ENCODE measurements at regions not wholly inside any gene's neighbourhood (a gene's known extent, or its start where the extent isn't known, plus 50 kb on each side); places are given as distances from the start of the nearest gene placed in this dataset.

DNA sequence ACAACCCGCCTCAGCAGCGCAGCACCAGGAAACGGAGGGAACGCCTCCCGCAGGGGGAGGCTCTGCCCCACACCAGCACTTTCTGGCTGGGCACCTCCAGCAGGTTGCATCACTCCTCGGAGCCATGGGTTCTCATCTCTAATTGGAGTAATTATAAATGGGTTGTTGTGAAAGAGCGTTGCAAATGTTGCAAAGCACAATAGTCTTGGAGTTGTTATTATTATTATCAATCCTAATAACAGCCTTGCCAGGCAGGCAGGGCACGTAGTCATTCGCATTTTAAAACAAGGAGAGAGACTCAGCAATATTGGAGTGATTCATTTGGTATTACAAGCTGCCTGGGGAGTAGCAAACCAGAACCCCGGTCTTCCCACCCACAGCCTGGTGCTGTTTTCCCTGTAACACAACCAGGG lies 108.6 kb upstream of the GJB6 start:
- Mint-ChIP-seq H3K9me3 (no peaks in the 10 kb centered on the region), H3K4me3 (no peak overlapping the region), H3K27ac (no peak overlapping the region), H3K36me3 (ENCODE audit: insufficient read depth in 1 of 3, low read depth in 3 of 3) (no peaks in the 10 kb centered on the region), H3K27me3 (ENCODE audit: low read depth) (no peaks in the 10 kb centered on the region; the same call in none of the 2 replicates), H3K4me1 (peaks cover 10 to 17% of the 10 kb centered on the region in 2 experiments)
- Histone ChIP-seq H2BK20ac (ENCODE audit: low read depth, low read length, poor library complexity, severe bottlenecking) (no peak overlapping the region), H2BK12ac (ENCODE audit: insufficient read length, low read depth, low read length) (no peak overlapping the region), H3K27me3 (ENCODE audit: insufficient read depth, low read length) (no peaks in the 10 kb centered on the region), H4K5ac (ENCODE audit: insufficient read length, low read depth, low read length) (no peak overlapping the region), H3K23me2 (ENCODE audit: insufficient read length, low read depth, low read length, poor library complexity, severe bottlenecking) (no peaks in the 10 kb centered on the region), H2AK5ac (ENCODE audit: insufficient read length, low read length) (no peak overlapping the region), H4K91ac (ENCODE audit: insufficient read length, low read depth, low read length) (no peak overlapping the region), H2AFZ (ENCODE audit: low read length) (no peak overlapping the region), H3K79me2 (ENCODE audit: insufficient read depth, low read length) (no peaks in the 10 kb centered on the region), H2BK120ac (ENCODE audit: low read depth, low read length, poor library complexity, severe bottlenecking) (no peak overlapping the region), H3K4me2 (ENCODE audit: insufficient read depth, insufficient read length, low read length) (no peak overlapping the region), H3K79me1 (ENCODE audit: insufficient read depth, low read depth, low read length, poor library complexity, severe bottlenecking) (no peaks in the 10 kb centered on the region), H3T11ph (ENCODE audit: low read length) (no peak overlapping the region), H3K4ac (ENCODE audit: low read depth, low read length) (no peak overlapping the region), H3K14ac (ENCODE audit: insufficient read depth, low read length) (no peak overlapping the region), H2BK15ac (ENCODE audit: low read depth, low read length) (no peak overlapping the region), H2BK5ac (ENCODE audit: insufficient read length, low read length) (no peak overlapping the region), H3K18ac (ENCODE audit: insufficient read length, low read depth, low read length) (no peak overlapping the region), H3K56ac (ENCODE audit: insufficient read length, low read depth, low read length) (no peak overlapping the region), H3K9ac (ENCODE audit: extremely low read depth, insufficient read length, low read length) (no peak overlapping the region), H3K9me3 (ENCODE audit: control insufficient read depth, low read depth, low read length) (no peaks in the 10 kb centered on the region), H3K23ac (ENCODE audit: insufficient read length, low read depth, low read length) (no peak overlapping the region), H3K27ac (ENCODE audit: insufficient read length, low read depth, low read length) (no peak overlapping the region), H4K20me1 (ENCODE audit: control insufficient read depth, insufficient read depth, insufficient read length) (no peaks in the 10 kb centered on the region), H4K8ac (replicated peaks; ENCODE audit: insufficient read length, low read depth, low read length) (no peak overlapping the region), H3K4me1 (ENCODE audit: insufficient read depth, low read length) (no peaks in the 10 kb centered on the region)
- WGBS (ENCODE audit: extremely low coverage, insufficient read length, low lambda C conversion rate): no CpG with 5 or more reads among the region's 10 CpGs
- no peak for DNase-seq
- no peak for TF ChIP-seq CTCF (conservative IDR thresholded peaks at IDR 0.05)
